ENCODE measurements at regions not wholly inside any gene's neighbourhood (a gene's known extent, or its start where the extent isn't known, plus 50 kb on each side); places are given as distances from the start of the nearest gene placed in this dataset.

DNA sequence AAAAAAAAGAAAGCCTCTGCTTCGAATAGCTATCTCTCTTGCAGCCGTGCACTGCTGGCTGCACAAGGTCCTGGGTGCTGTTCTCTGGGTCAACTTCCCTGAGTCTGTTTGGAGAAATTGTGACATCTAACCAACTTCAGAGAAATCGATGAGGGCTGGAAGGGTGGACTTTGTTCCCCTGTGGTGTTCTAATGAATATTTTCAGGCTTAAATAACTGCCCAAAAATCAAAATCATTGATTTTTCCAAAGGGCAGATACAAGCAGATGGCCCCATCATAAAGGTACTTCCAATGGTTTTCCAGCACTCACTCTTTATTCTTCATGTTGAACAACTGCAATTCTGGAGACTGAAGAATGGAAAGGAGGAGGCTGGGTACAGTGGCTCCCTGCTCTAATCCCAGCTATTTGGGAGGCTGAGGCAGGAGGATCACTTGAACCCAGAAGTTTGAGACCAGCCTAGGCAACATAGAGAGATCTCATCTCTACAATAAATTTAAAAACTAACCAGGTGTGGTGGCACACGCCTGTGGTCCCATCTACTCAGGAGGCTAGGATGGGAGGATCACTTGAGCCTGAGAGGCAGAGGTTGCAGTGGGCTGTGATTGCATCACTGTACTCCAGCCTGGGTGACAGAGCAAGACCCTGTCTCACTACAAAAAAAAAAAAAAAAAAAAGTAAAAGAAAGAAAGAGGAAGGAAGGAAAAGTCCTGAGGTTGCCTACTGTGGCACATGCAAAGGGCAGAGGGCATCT lies 59.1 kb downstream of the FOXA2 start (continued):
- TF ChIP-seq, protein P1, sequence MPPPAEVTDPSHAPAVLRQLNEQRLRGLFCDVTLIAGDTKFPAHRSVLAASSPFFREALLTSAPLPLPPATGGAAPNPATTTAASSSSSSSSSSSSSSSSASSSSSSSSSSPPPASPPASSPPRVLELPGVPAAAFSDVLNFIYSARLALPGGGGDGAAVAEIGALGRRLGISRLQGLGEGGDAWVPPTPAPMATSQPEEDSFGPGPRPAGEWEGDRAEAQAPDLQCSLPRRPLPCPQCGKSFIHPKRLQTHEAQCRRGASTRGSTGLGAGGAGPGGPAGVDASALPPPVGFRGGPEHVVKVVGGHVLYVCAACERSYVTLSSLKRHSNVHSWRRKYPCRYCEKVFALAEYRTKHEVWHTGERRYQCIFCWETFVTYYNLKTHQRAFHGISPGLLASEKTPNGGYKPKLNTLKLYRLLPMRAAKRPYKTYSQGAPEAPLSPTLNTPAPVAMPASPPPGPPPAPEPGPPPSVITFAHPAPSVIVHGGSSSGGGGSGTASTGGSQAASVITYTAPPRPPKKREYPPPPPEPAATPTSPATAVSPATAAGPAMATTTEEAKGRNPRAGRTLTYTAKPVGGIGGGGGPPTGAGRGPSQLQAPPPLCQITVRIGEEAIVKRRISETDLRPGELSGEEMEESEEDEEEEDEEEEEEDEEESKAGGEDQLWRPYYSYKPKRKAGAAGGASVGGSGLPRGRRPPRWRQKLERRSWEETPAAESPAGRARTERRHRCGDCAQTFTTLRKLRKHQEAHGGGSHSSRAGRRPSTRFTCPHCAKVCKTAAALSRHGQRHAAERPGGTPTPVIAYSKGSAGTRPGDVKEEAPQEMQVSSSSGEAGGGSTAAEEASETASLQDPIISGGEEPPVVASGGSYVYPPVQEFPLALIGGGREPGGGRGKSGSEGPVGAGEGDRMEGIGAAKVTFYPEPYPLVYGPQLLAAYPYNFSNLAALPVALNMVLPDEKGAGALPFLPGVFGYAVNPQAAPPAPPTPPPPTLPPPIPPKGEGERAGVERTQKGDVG (CRISPR knock-in tag; IDR thresholded peaks at IDR 0.05; ENCODE audit: borderline replicate concordance): no peak
- TF ChIP-seq, protein P2, sequence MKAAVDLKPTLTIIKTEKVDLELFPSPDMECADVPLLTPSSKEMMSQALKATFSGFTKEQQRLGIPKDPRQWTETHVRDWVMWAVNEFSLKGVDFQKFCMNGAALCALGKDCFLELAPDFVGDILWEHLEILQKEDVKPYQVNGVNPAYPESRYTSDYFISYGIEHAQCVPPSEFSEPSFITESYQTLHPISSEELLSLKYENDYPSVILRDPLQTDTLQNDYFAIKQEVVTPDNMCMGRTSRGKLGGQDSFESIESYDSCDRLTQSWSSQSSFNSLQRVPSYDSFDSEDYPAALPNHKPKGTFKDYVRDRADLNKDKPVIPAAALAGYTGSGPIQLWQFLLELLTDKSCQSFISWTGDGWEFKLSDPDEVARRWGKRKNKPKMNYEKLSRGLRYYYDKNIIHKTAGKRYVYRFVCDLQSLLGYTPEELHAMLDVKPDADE (CRISPR knock-in tag; IDR thresholded peaks at IDR 0.05): no peak
- TF ChIP-seq SMAD1 (CRISPR knock-in tag; IDR thresholded peaks at IDR 0.05; ENCODE audit: borderline replicate concordance, low read depth): no peak
- TF ChIP-seq ATM (IDR thresholded peaks at IDR 0.05; ENCODE audit: borderline replicate concordance): no peak
- TF ChIP-seq, protein P3, sequence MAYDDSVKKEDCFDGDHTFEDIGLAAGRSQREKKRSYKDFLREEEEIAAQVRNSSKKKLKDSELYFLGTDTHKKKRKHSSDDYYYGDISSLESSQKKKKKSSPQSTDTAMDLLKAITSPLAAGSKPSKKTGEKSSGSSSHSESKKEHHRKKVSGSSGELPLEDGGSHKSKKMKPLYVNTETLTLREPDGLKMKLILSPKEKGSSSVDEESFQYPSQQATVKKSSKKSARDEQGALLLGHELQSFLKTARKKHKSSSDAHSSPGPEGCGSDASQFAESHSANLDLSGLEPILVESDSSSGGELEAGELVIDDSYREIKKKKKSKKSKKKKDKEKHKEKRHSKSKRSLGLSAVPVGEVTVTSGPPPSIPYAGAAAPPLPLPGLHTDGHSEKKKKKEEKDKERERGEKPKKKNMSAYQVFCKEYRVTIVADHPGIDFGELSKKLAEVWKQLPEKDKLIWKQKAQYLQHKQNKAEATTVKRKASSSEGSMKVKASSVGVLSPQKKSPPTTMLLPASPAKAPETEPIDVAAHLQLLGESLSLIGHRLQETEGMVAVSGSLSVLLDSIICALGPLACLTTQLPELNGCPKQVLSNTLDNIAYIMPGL (CRISPR knock-in tag; IDR thresholded peaks at IDR 0.05; ENCODE audit: borderline replicate concordance in 1 of 2, low read depth in 1 of 2): peak in 1 of 2 experiments; percentile 58; a peak in 2 of 4 replicates
- no peak for TF ChIP-seq GTF3A (CRISPR knock-in tag; conservative IDR thresholded peaks at IDR 0.05)
- TF ChIP-seq JUND (CRISPR knock-in tag; IDR thresholded peaks at IDR 0.05): peak; percentile 74
- no peak for TF ChIP-seq RFX3 (CRISPR knock-in tag; IDR thresholded peaks at IDR 0.05)
- peak; percentile 90 for TF ChIP-seq PHF5A (CRISPR knock-in tag; IDR thresholded peaks at IDR 0.05; ENCODE audit: low read depth, unreplicated experiment)
- TF ChIP-seq FOXP1 (IDR thresholded peaks at IDR 0.05): no peak
- TF ChIP-seq FOXP1 (CRISPR knock-in tag; IDR thresholded peaks at IDR 0.05): peak; percentile 88
- no peak for TF ChIP-seq AKAP8 (CRISPR knock-in tag; IDR thresholded peaks at IDR 0.05)
- no peak for TF ChIP-seq TAF15 (IDR thresholded peaks at IDR 0.05; ENCODE audit: low read depth, low read length, poor library complexity, severe bottlenecking)
- TF ChIP-seq STAG1 (CRISPR knock-in tag; IDR thresholded peaks at IDR 0.05): peak; percentile 44; the same call in 1 of the 2 replicates
- peak; percentile 75 for TF ChIP-seq THAP11 (CRISPR knock-in tag; IDR thresholded peaks at IDR 0.05)
- peak; percentile 75; the same call in 1 of the 2 replicates for TF ChIP-seq ZNF605 (CRISPR knock-in tag; IDR thresholded peaks at IDR 0.05)
- TF ChIP-seq, protein P4, sequence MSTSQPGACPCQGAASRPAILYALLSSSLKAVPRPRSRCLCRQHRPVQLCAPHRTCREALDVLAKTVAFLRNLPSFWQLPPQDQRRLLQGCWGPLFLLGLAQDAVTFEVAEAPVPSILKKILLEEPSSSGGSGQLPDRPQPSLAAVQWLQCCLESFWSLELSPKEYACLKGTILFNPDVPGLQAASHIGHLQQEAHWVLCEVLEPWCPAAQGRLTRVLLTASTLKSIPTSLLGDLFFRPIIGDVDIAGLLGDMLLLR (CRISPR knock-in tag; IDR thresholded peaks at IDR 0.05): no peak; the same call in 1 of the 2 replicates
- no peak for TF ChIP-seq ZNF225 (CRISPR knock-in tag; IDR thresholded peaks at IDR 0.05)
- no peak for TF ChIP-seq SNRNP70 (IDR thresholded peaks at IDR 0.05; ENCODE audit: low read depth, low read length)
- TF ChIP-seq RFX1 (IDR thresholded peaks at IDR 0.05): no peak
- TF ChIP-seq RARA (CRISPR knock-in tag; IDR thresholded peaks at IDR 0.05): peak; percentile 87
- TF ChIP-seq EZH2 (conservative IDR thresholded peaks at IDR 0.05; ENCODE audit: low read depth, low read length): no peak
- no peak for TF ChIP-seq TCF12 (IDR thresholded peaks at IDR 0.05)
- TF ChIP-seq TCF12 (CRISPR knock-in tag; IDR thresholded peaks at IDR 0.05): peak; percentile 61; the same call in 1 of the 2 replicates
- TF ChIP-seq MTA3 (CRISPR knock-in tag; IDR thresholded peaks at IDR 0.05): no peak
- no peak for TF ChIP-seq TAF1 (CRISPR knock-in tag; IDR thresholded peaks at IDR 0.05)

Data from HepG2 (cell line).